ENCODE measurements at regions not wholly inside any gene's neighbourhood (a gene's known extent, or its start where the extent isn't known, plus 50 kb on each side); places are given as distances from the start of the nearest gene placed in this dataset.
"Not testable (repeated sequence)": the region's sequence is repeated elsewhere in the genome, so short reads cannot be mapped to it uniquely, and the experiment has no call there.

GRCh38 chr3:6281662-6282061 is 579.3 kb upstream of the GRM7 start:
- DNase-seq (ENCODE audit: low spot score): no peak

GRCh38 chr3:6282918-6283317 is 578.0 kb upstream of the GRM7 start:
- DNase-seq (ENCODE audit: low spot score): no peak

DNA sequence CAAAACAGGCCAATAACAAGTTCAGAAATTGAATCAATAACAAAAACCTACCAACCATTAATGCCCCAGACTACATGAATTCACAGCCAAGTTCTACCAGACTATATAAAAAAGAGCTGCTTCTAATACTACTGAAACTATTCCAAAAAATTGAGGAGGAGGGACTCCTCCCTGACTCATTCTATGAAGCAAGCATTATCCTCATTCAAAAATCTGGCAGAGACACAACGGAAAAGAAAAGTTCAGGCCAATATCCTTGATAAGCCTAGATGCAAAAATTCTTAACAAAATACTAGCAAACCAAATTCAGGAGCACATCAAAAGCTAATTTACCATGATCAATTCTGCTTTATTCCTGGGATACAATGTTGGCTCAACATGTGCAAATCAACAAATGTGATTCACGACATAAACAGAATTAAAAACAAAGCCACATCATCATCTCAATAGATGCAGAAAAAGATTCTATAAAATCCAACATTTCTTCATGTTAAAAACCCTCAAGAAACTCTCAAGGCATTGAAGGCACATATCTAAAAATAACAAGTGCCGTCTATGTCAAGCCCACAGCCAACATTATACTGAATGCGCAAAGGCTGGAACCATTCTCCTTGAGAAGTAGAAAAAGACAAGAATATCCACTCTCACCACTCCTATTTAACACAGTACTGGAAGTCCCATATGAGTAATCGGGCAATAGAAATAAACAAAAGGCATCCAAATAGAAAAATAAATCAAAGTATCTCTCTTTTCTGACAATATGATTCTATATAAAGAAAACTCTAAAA is 573.6 kb upstream of the GRM7 start:
- DNase-seq (ENCODE audit: low spot score): no peak

DNA sequence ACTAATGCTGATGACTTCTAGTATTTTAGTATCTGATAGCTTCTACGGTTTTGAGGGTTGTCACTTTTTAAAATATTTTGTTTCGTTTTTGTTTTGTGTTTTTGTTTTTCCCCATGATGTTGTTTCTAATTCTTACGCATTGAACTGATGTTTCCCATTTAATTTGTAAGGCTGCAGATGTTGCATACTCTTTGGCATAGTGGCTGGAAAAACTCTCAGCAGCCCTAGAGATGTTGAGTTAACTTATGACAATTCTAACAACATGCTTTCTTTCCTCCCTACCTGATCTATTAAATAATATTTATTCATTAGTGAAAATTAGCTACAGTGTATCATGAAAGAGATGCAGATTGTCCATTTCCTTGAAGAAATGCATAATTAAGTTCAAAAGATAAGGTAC is 559.3 kb upstream of the GRM7 start:
- DNase-seq (ENCODE audit: low spot score): no peak

- no peak for DNase-seq (ENCODE audit: low spot score)
These were observed 545.0 kb upstream of the GRM7 start for GRCh38 chr3:6315906-6316305.

DNA sequence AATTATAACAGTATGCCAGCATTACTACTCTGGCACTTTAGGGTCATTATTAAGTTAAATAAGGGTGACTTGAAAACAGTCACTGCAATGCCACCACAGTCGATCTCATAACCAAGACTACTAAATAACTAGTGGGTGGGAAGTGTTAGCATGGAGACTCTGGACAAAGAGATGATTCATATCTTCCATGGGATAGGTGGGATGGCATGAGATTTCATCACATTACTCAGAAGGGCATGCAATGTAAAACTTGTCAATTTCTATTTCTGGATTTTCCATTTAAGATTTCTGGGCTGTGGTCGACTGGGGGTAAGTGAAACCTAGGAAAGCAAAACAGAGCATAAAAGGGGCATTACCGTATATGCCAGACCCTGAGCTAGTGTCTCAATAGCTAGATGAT is 538.9 kb upstream of the GRM7 start:
- no peak for DNase-seq (ENCODE audit: low spot score)

GRCh38 chr3:6326771-6327170 is 534.1 kb upstream of the GRM7 start:
- no peak for DNase-seq (ENCODE audit: low spot score)

- not testable (repeated sequence) for DNase-seq (ENCODE audit: low spot score)
These were observed 520.0 kb upstream of the GRM7 start for GRCh38 chr3:6340980-6341325.

GRCh38 chr3:6351752-6352151 is 509.2 kb upstream of the GRM7 start:
- no peak for DNase-seq (ENCODE audit: low spot score)

DNA sequence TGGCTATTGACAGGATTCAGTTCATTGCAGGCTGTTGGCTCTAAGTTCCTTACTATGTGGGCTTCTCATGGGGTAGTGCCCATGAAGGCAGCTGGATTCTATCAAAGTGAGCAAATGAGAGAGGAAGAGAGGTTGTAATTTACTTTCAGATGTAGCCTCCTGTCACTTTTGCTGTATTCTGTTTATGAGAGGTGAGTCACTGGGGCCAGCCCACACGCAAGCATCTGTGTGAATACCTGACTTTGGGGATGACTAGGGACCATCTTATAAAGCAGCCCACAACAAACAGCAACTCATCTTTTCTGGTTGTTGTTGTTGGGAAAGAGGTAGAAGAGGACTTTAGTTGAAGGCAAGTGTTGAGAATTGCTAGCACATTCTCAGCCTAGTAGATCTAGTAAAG is 506.3 kb upstream of the GRM7 start:
- DNase-seq (ENCODE audit: low spot score): no peak

GRCh38 chr3:6362406-6362805 is 498.5 kb upstream of the GRM7 start:
- DNase-seq (ENCODE audit: low spot score): no peak

DNA sequence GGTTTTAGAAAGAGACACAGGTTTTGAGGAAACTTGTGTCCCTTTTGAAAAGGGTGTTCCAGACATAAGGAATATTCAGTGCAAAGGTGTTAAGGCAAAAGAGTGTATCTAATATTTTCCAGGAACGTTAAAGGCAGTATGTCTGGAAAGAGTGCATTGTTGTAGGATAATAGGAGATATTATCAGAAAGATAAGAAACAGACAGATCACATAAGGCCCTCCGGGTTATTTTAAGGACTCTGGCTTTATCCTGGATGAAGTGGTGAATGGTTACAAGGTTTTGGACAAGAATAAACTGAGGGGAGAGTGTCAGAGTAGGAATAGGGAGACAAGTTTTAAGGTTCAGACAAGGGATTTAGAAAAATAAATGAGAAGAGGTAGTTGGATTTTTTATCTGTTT is 493.7 kb upstream of the GRM7 start:
- DNase-seq (ENCODE audit: low spot score): no peak

DNA sequence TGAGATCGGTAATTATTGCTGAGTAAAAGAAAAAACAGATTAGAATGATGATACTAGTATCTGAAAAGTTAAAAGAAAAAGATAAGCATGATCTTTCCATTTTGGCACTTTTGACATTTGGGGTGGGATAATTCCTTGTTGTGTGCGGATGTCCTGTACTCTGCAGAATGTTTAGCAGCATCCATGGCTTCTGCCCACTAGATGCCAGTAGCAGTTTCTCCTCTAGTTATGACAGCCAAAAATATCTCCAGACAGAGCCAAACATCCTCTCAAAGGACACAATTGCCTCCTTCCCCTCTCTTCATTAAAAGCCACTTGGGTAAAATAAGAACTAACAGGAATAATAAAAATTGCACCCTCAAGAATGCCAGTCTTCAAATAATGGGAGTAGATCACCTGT is 468.8 kb upstream of the GRM7 start:
- DNase-seq (ENCODE audit: low spot score): no peak

DNA sequence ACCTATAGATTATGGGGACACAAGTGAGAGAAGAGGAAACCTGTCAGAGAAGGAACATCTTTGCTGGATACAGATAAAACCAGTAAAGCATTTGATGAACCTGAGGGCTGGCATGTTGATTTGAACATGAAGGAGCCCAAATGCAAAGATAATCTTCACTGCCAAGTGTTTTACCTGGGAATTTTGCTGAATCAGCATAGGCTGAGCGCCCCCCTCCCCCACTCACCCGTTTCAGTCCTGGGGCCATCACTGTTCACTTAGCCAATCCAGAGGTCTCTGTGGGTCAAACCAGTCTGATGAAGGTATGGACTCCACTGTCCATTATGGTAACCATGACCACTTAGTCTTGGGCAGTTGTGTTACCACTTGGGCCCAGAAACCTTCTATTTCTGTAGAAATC is 466.0 kb upstream of the GRM7 start:
- DNase-seq (ENCODE audit: low spot score): no peak

GRCh38 chr3:6396631-6397030 is 464.3 kb upstream of the GRM7 start:
- DNase-seq (ENCODE audit: low spot score): no peak

GRCh38 chr3:6402666-6403065 is 458.2 kb upstream of the GRM7 start:
- DNase-seq (ENCODE audit: low spot score): not testable (repeated sequence)

- DNase-seq (ENCODE audit: low spot score): not testable (repeated sequence)
These were observed 454.0 kb upstream of the GRM7 start for GRCh38 chr3:6406923-6407322.

GRCh38 chr3:6416049-6416661 is 444.8 kb upstream of the GRM7 start:
- no peak for DNase-seq (ENCODE audit: low spot score)

DNA sequence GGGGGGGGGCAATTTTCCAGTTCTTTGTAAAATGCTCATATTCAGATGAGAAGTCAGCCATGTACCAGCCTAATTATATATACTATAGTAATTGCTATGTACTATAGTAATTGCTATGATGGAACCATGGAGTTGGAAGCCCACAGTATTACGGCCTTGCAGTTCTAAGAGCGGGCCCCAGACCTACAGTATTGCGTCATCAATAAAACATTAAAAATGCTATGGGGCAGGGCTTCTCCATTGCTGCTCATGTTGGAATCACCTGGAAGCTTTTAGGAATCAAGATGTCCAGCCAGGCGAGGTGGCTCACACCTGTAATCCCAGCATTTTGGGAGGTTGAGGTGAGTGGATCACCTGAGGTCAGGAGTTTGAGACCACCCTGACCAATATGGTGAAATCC is 443.7 kb upstream of the GRM7 start:
- DNase-seq (ENCODE audit: low spot score): no peak

DNA sequence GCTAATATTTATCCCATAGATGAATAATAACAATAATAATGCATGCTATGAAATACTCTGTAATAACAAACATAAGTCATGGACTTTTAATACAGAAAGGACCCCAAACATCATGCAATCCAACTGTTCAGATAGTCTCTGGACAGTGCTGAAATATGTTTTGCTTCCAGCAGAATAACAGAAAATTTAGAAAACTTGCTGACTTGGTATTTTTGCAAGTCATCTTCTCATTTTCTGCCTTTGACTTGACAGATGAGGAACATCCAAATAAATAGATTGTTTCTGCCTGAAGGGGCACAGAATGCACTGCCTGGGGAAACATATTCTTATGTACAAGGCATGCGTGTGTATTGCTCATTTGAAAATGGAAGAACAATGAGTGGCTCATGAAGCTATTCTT is 442.4 kb upstream of the GRM7 start:
- no peak for DNase-seq (ENCODE audit: low spot score)

- no peak for DNase-seq (ENCODE audit: low spot score)
These were observed 439.1 kb upstream of the GRM7 start for GRCh38 chr3:6421666-6422445.

- no peak for DNase-seq (ENCODE audit: low spot score)
These were observed 435.6 kb upstream of the GRM7 start for GRCh38 chr3:6425289-6425820.

- not testable (repeated sequence) for DNase-seq (ENCODE audit: low spot score)
These were observed 432.6 kb upstream of the GRM7 start for GRCh38 chr3:6428276-6428675.

Measured in hepatic stellate cell (primary cell).